NOMO-1 treated with DMSO at 0.1 percent for 48 hours (cell line): ENCODE measurements at regions not wholly inside any gene's neighbourhood (a gene's known extent, or its start where the extent isn't known, plus 50 kb on each side); places are given as distances from the start of the nearest gene placed in this dataset.
"Not testable (repeated sequence)": the region's sequence is repeated elsewhere in the genome, so short reads cannot be mapped to it uniquely, and the experiment has no call there.

Source experiments
- DNase-seq: peaks from one replicate; lab custom pipeline; 2025; ENCODE audit not compliant: unreplicated experiment; lab: John Stamatoyannopoulos, UW

DNA sequence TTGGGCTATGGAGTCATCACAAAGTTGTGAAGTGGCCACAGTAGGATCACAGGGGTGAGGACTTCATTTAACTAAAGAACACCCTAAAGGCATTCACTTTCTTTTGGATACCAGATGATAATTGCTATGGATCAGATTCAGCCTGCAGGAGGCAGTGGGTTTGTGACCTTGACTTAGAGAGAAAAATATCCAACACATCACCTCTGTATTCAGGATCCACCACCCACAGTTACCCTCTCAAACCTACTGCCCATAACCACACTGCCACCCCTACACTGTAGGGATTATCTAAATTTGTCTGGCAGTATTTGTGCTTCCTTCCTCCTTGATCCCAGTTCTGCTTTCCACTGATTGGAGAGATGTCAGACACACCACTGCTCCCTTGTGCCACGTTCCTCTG, 269.4 kb downstream of the MYCN start:
- DNase-seq: no peak

DNA sequence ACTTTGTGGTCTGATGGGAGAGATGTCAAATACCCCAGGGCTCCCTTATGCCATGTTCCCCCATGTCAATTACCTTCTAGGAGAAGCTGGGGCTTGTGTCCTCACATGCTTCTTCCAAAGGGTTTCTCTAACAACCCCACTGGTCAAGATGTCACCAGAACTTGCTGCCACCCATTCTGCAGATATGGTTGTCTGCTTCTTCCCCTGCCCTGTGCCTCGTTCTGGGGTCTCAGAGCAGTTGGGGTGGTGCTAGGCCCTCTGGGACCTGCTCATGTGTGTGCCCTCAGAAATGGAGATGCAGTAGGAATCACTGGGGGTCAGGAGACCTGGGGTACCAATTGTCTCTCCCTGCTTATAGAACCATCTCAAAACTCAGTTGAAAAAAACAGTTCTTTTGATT, 268.6 kb downstream of the MYCN start:
- no peak for DNase-seq

- DNase-seq: no peak
Measured at GRCh38 chr2:16208241-16208797, 268.0 kb downstream of the MYCN start.

DNA sequence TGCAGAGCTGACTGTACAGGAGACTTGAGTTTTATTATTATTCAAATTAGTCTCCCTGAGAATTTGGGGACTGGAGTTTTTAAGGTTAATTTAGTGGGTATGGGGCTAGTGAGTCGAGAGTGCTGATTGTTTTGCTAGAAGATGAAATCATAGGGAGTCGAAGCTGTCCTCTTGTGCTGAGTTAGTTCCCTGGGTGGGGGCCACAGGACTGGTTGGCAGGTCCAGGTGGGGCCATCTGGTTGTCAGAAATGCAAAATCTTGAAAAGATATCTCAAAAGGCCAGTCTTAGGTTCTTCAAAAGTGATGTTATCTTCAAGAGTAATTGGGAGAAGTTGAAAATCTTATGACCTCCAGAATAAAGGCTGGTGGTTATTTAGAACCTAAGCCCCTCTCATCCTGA, 267.3 kb downstream of the MYCN start:
- no peak for DNase-seq

DNA sequence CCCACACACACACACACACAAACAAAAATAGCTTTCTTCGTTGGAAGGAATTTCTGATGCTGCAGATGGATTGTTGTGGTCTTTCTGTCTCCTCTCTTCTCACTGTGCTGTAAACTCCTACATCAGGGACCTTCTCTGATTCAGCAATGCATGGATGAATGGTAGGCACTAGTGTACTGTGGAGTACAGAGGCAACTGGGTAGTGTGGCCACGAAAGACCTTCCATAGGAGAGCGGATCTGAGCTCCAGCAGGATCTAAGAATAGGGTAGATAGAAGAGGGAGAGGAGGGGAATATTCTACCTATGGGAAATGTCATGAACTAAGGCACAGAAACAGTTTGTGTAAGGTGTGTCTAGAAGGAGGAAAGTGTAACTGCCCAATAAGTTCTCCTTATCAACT, 266.8 kb downstream of the MYCN start:
- no peak for DNase-seq

DNA sequence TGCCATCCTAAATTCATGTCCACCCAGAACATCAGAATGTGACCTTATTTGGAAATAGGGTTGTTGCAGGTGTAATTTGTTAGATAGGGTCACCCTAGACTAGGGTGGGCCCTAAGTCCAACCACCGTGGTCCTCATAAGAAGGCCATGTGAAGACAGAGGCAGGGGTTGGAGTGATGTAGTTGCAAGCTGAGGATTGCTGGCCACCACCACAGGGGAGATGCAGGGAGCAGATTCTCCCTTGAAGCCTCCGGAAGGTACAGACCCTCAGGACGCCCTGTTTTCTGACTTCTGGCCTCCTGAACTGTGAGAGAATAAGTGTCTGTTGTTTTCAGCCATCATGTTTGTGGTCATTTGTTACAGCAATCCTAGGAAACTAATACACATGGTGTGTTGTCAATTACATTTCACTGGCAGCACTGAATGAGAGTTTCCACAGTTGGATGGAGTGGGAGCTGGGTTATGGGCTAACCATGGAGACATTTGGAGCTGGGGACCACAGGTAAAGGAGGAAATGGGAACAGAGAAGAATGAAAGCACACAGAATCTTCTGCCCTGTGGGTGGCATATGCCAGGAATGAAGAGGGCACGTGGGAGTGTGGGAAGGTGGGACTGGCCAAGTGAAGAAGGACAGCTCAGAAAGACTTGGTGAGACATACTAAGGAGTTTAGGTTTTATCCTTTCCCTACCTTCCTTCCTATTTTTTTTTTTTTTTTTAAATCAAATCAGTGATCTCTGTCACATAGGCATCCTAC, 266.0 kb downstream of the MYCN start:
- no peak for DNase-seq

GRCh38 chr2:16205631-16206030, 265.3 kb downstream of the MYCN start:
- no peak for DNase-seq

DNA sequence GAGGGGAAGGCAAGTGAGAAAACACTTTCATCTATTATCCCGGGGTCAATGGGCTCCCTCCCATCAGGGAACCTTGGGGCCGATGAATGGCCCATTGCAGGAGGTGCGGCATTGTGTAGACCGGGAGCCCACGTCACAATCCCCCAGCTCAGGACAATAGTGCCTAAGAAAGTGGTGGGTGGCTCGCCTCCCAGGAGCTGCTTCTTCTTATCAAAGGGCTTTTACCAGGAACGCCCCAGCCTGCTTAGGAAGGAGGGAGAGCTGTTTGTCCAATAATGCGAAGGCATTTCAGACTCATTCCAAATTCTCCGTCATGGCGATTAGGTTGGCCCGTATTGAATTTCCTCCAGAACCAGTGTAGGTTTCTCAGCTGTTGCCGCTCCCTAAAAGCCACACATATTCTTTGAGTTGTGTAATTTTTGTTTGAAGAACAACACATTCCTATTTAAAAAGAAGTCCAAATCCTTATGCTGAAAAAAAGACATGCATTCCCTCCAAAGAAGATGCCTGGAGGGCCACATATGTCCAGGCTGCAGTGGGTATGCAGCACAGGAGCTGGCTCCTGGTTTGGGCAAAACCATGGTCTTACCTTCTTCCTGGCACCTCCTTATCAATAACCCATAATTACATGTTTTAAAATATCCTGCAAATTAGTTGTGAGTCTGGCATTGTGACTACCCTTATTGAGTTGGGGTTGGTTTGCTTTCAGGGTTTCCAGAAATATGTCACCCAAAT, 264.7 kb downstream of the MYCN start:
- DNase-seq: no peak

- DNase-seq: no peak
Measured at GRCh38 chr2:16204251-16204650, 263.9 kb downstream of the MYCN start.

GRCh38 chr2:16203691-16204090, 263.3 kb downstream of the MYCN start:
- DNase-seq: no peak

DNA sequence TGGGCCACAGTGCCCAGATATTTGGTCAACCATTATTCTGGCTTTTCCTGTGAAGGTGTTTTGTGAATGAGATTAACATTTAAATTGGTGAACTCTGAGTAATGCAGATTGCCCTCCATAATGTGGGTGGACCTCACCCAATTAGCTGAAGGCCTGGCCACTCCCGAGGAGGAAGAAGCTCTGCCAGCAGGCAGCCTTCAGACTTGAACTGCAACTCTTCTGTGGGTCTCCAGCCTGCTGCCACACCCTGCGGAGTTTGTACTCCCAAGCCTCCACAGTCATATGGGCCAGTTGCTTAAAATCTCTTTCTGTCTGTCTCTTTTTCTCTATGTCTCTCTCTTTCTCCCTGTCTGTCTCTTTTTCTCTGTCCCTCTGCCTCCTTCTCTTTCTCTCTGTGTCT, 262.7 kb downstream of the MYCN start:
- DNase-seq: no peak

DNA sequence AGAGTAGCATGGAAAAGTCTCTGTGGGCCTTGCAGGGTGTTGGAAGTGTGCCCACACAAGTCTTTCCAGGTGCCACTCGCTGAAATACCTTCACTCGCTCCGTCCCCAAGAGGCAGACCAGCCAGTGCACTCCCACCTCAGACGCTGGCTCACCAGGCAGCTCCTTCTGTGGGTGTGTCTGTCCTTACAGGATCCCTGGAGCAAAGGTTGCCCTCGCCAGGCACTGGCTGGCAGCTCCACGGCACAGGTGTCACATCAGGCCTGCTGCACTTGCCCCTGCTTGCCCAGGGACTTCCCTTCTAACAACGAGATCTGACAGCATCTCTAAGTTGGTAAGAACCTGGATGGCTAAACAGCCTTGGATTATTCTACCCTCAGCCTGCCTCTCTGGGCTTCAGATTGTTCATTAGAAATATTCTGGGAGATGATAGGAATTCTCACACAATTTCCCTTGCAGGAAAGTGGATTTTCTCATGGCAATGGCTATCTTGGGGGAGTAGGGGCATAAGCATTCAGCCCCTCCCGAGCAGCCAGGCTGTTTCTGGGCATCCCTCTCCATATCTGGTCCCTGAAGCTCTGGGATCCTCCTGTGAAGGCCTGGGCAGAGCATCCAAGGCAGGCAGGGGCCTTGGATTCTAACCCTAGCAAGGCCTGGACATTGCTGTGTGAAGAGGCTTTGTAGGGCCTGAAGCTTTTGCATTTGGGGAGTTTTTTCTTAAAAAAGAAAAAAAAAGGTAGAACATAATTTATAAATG, 262.1 kb downstream of the MYCN start:
- no peak for DNase-seq

GRCh38 chr2:16201848-16202247, 261.5 kb downstream of the MYCN start:
- DNase-seq: no peak

GRCh38 chr2:16200554-16201193, 260.3 kb downstream of the MYCN start:
- no peak for DNase-seq

- DNase-seq: no peak
Measured at GRCh38 chr2:16199882-16200553, 259.7 kb downstream of the MYCN start.

- DNase-seq: not testable (repeated sequence)
Measured at GRCh38 chr2:16199241-16199640, 258.9 kb downstream of the MYCN start.

GRCh38 chr2:16198166-16198912, 258.0 kb downstream of the MYCN start:
- DNase-seq: no peak

DNA sequence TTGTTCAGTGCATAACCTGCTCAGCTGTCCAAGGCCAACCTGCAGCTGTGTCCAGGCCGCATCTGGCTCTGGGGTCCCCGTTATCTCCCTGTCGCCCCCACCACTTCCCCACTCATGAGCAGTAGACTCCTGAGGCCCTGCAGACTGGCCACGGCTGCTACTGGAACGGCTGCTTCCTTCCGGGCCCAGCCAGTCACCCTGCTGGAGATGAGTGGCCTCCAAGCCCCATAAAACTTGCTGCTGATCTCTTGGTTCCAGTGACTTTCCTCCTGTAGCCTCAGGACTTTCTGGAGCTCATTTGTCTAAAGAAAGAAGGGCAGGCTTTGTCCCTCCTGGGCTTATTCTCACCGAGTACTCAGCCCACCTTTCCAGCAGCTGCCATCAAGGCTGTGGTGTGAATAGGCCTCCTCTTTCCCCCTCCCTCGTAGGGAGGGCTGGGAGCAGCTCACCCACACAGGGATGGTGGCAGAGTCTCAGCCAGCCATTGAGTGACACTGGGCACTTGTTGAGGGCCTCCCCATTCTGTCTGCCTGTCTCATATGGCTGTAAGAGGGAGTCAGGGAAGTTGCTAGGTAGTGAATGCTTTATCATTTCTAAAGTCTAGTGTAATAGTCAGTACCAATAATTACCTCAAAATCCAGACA, 257.3 kb downstream of the MYCN start:
- DNase-seq: no peak
